K562 (cell line): ENCODE measurements at regions not wholly inside any gene's neighbourhood (a gene's known extent, or its start where the extent isn't known, plus 50 kb on each side); places are given as distances from the start of the nearest gene placed in this dataset.

Source experiments
- ADNP ChIP-seq: fragments of 200-800 bp; sonication (Bioruptor generic); IDR thresholded peaks from 2 replicates; pipeline ENCODE4 v1.6.1; 2016; ENCODE audit warnings: missing genetic modification characterization, missing compliant biosample characterization
- ATF3 ChIP-seq, 2 experiments: fragments of 450-650 bp in 1 of 2; sonication (generic) in 1 of 2; formaldehyde crosslinking in 1 of 2; IDR thresholded peaks in 1 of 2; conservative IDR thresholded peaks in 1 of 2; 2 replicates each; pipeline versions ENCODE4 v1.6.1 to v1.8.1; 2016 to 2023; ENCODE audit warnings: mild to moderate bottlenecking in 2 of 2, moderate library complexity in 2 of 2, inconsistent platforms in 1 of 2, missing genetic modification reagents in 1 of 2
- CREM ChIP-seq: IDR thresholded peaks from 2 replicates; pipeline ENCODE4 v1.6.1; 2014; ENCODE audit warnings: antibody characterized with exemption, low read depth
- CTCF ChIP-seq, 3 experiments: IDR thresholded peaks in 2 of 3; conservative IDR thresholded peaks in 1 of 3; 2 replicates each; pipeline ENCODE4 v1.5.1; 2011 to 2012; ENCODE audit warnings: low read length in 3 of 3, mild to moderate bottlenecking in 3 of 3, control low read depth in 2 of 3, improper control_type of control experiment in 1 of 3, inconsistent platforms in 1 of 3, low read depth in 1 of 3, mixed read lengths in 1 of 3, moderate library complexity in 1 of 3; ENCODE audit not compliant: insufficient read depth in 2 of 3
- EWSR1 ChIP-seq: fragments of 450-650 bp; IDR thresholded peaks from 2 replicates; pipeline ENCODE4 v1.6.1; 2018; ENCODE audit warnings: borderline replicate concordance, mild to moderate bottlenecking, low read depth, moderate library complexity; ENCODE audit not compliant: partially characterized antibody
- FOS ChIP-seq: IDR thresholded peaks from 3 replicates; pipeline ENCODE4 v1.6.1; 2011; ENCODE audit not compliant: insufficient read length; ENCODE audit errors: extremely low read depth
- HNRNPH1 ChIP-seq: fragments of 200-400 bp; formaldehyde crosslinking; optimal IDR thresholded peaks from 2 replicates; pipeline ENCODE3; 2017; ENCODE audit warnings: low read depth, mild to moderate bottlenecking, low read length, moderate library complexity
- NUFIP1 ChIP-seq: fragments of 450-650 bp; IDR thresholded peaks from 2 replicates; pipeline ENCODE4 v1.6.1; 2018; ENCODE audit not compliant: partially characterized antibody
- POLR2AphosphoS5 ChIP-seq: IDR thresholded peaks from 2 replicates; pipeline ENCODE4 v1.6.1; 2011; ENCODE audit warnings: mild to moderate bottlenecking, low read depth, low read length, moderate library complexity; ENCODE audit not compliant: control insufficient read depth, insufficient read depth
- SMC3 ChIP-seq: conservative IDR thresholded peaks from 2 replicates; pipeline ENCODE4 v1.6.1; 2011; ENCODE audit warnings: low read depth, low read length, improper control_type of control experiment; ENCODE audit not compliant: insufficient read depth
- TEAD4 ChIP-seq, 2 experiments: sonication (generic) in 1 of 2; formaldehyde crosslinking in 1 of 2; IDR thresholded peaks; 2 replicates each; pipeline versions ENCODE4 v1.6.1 to v1.8.0; 2012 to 2022; ENCODE audit warnings: borderline replicate concordance in 1 of 2, inconsistent platforms in 1 of 2, low read length in 1 of 2, mild to moderate bottlenecking in 1 of 2, missing genetic modification reagents in 1 of 2
- ZNF398 ChIP-seq: fragments of 250-450 bp; sonication (Bioruptor Pico); IDR thresholded peaks from 2 replicates; pipeline ENCODE4 v1.8.0; 2021; ENCODE audit warnings: moderate library complexity, mild to moderate bottlenecking, inconsistent platforms
- TF ChIP-seq, protein P1 (sequence below): sonication (generic); formaldehyde crosslinking; IDR thresholded peaks from 2 replicates; pipeline ENCODE4 v1.5.0; 2020; ENCODE audit warnings: missing genetic modification reagents

DNA sequence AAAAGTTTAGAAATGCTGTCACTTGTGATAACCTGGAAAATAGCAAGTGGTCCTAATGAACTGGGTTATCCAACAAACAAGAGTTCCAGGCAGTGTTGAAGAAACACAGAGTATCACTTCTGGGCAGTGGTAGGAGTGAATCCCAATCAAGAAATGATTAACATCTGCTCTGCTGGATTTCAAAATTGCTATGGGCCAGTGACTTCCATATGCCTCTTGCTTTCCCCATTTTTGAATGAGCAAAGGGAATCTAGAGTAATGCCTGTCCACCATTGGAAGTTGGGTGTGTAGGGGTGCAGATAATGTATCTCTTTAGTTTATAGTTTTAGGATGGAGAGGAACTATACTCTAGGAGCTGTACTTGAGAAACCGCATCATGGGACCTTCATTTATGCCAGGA, 236.5 kb downstream of the RPLP1 start:
- TF ChIP-seq CTCF (IDR thresholded peaks at IDR 0.05 in 2 of 3, conservative IDR thresholded peaks at IDR 0.05 in 1 of 3; ENCODE audit: insufficient read depth in 2 of 3, low read depth in 1 of 3, low read length in 3 of 3): no peak
- TF ChIP-seq TEAD4 (IDR thresholded peaks at IDR 0.05; ENCODE audit: low read length): no peak
- no peak for TF ChIP-seq TEAD4 (CRISPR knock-in tag; IDR thresholded peaks at IDR 0.05; ENCODE audit: borderline replicate concordance)
- no peak for TF ChIP-seq POLR2AphosphoS5
- no peak for TF ChIP-seq FOS
- no peak for TF ChIP-seq CREM
- no peak for TF ChIP-seq SMC3
- TF ChIP-seq ATF3 (IDR thresholded peaks at IDR 0.05): no peak
- TF ChIP-seq ATF3 (CRISPR knock-in tag; conservative IDR thresholded peaks at IDR 0.05): no peak
- TF ChIP-seq ADNP (tag): no peak
- no peak for TF ChIP-seq EWSR1
- TF ChIP-seq, protein P1, sequence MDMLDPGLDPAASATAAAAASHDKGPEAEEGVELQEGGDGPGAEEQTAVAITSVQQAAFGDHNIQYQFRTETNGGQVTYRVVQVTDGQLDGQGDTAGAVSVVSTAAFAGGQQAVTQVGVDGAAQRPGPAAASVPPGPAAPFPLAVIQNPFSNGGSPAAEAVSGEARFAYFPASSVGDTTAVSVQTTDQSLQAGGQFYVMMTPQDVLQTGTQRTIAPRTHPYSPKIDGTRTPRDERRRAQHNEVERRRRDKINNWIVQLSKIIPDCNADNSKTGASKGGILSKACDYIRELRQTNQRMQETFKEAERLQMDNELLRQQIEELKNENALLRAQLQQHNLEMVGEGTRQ (CRISPR knock-in tag): no peak
- no peak for TF ChIP-seq HNRNPH1
- TF ChIP-seq ZNF398 (CRISPR knock-in tag): no peak
- no peak for TF ChIP-seq NUFIP1
